ENCODE measurements at regions not wholly inside any gene's neighbourhood (a gene's known extent, or its start where the extent isn't known, plus 50 kb on each side); places are given as distances from the start of the nearest gene placed in this dataset.

DNA sequence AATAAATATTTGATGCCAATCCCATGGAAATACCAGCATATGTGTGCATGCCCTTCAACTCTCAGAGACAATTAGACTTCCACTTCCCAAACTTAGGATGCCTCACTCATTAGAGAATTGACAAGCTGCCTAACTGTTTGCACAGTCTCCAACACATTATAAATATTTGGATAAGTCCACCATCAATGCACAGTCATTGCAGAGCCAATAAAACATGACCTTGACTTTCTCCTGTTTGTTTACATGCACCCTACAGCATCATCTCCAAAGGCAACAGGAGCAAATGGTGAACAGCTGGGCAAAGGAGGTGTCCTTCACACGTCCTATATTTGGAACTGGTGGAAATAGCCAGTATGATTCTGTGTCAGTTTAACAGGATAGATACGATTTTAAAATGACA, 804.4 kb upstream of the RBFOX1 start:
- no peak for DNase-seq (ENCODE audit: low read depth)

DNA sequence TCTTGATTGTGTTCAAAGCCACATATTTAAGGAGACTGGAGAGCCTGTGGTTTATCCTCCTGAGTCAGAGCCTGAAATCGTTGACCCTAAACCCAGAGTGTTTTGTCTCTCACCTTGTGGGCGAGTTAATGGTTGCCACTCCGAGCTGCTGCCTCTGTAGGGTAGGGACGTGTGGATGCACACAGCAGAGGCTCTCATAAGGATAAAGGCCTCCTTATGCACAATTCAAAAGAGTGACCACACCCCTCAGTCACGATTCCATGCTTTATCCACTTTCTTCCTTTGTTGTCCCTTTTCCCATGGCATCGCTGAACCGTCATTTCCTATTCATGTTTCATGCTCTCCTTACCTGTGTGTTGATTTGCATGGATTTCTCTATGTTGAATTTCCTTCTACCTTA, 805.0 kb upstream of the RBFOX1 start:
- no peak for DNase-seq (ENCODE audit: low read depth)

DNA sequence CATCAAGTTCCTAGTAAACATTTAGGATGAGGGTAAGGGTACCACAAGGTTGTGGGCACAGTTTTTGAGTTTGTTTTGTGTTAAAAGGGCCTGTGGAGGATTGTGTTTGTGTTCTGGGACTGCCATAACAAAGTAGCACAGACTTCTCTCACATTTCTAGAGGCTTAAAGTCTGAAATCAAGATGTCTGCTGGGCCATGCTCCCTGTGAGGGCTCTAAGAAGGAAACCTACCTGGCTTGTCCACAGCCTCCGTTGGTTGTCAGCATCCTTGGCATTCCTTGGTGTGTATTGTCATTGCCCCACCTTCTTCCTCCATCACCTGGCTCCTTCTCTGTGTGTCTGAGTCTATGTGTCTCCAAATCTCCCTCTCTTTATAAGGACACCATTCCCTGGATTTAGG, 808.1 kb upstream of the RBFOX1 start:
- DNase-seq (ENCODE audit: low read depth): no peak

DNA sequence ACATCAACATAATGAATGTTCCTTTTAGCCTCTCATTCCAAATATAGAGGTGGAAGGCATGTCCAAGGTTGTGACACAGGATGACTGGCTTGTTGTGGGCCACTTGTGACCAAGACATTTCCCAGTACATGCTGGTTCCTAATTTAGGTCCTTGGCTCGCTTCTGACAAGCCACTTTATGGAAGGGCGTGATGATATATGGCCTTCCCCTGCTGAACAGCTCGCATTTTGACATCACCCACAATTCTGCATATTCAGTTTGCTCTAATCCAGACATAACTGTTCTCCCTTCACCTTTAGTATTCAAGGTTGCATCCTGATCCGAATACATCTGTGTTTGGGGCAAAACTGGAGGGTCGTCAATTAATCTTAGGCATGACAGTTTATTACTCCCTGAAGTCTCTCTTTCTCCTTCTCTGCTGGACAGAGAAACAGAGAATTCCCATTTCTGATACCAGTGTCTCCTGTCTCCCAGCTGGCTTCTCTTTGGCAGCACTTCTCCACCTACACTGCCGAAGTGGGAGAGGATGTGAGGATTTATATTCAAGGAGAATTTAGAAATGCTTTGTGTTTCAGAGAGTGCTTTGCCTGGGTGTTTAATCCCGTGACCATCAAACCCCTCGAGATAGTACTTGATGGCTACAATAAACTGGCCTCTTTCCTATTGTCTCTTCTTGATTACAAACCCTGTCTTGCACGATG, 815.5 kb upstream of the RBFOX1 start:
- no peak for DNase-seq (ENCODE audit: low read depth)

GRCh38 chr16:6512512-6512911, 820.1 kb upstream of the RBFOX1 start:
- no peak for DNase-seq (ENCODE audit: low read depth)

GRCh38 chr16:6510261-6510660, 822.4 kb upstream of the RBFOX1 start:
- no peak for DNase-seq (ENCODE audit: low read depth)

- DNase-seq (ENCODE audit: low read depth): no peak
These were observed 833.2 kb upstream of the RBFOX1 start for GRCh38 chr16:6499413-6499812.

DNA sequence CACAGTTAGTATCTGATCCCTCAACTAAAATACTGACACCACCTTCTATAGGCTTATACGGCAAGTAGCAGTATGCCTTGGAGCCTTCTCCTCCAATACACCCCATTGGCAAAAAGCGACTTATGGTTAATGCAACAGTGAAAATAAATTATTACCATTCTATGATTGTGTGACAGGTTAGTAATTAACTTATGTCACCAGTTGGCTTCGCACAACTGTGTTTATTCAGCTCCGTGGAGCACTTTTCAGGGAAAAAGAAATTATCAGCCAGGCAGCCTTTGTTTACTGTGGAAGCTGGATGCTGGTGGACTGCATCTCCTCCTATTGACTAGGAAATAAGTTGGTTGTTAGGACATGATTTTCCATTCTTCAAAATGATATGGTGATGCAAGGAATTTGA, 833.8 kb upstream of the RBFOX1 start:
- DNase-seq (ENCODE audit: low read depth): no peak

- no peak for DNase-seq (ENCODE audit: low read depth)
These were observed 835.6 kb upstream of the RBFOX1 start for GRCh38 chr16:6496996-6497395.

DNA sequence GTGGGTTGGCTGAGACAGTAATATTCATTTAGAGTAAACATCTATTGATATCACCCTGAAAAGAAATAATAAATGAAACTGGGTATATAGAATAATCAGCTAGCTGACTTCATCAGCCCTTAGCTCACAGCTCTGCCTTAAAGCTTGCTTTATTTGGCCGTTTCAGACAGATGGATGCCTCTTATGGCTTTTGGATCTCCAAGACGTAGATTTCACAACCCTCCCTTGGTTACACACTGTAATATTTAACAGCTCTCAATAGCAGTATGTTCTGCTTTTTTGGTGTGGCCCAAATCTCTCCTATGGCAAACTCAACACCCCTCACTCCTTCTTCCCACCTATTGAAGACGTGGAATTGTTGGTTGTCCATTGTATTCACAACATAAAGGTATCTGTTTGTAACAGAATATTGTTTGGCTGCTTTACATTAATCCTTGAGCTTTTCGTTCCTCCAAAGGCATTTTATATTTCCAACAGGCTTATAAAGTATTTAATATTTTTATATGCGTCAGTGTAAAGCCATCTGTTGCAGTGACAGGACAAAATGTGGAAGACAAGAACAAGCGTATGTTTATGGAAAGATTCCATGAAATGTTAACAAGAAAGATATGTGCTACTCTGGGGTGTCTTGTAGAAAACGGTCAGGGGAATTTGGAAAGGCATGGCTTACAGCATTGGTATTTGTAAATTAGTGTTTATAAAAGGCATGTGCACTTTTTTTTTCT, 837.0 kb upstream of the RBFOX1 start:
- no peak for DNase-seq (ENCODE audit: low read depth)

- DNase-seq (ENCODE audit: low read depth): no peak
These were observed 837.9 kb upstream of the RBFOX1 start for GRCh38 chr16:6494716-6495115.

DNA sequence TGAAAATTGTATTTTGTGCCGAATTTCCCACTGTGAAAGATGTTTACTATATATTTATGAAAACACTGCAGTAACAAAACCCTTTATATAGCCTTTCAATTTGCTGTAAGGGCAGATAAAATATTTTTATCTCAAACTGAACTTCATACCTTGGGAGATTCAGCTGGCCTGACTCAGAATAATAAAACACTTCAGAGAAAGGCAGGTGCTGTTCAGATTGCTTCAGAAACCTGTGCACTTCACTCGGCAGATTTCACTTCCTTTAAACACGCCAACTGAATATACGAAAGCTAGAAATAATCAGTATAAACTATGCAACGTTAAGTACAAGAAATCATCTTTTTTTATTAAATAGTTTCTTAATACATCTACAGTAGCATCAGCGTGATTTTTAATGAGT, 839.1 kb upstream of the RBFOX1 start:
- DNase-seq (ENCODE audit: low read depth): no peak

DNA sequence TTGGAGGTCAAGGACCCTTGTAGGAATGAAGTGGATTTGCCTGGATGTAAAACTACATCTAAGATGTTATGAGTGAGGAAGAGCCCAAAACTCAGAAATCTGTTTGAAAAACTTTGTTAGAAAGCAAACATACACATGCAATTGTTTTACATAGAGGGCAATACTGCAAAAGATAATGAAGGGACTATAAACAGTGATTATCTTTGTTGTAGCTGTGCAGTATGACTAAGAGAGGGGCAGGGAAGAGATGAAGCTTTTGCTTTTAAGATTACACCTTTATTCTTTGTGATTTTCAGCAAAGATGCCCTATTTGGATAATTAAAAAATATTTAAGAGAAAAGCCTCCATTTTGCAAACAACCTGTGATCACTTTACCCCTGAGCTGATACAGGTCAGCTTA, 839.9 kb upstream of the RBFOX1 start:
- no peak for DNase-seq (ENCODE audit: low read depth)

GRCh38 chr16:6484935-6485334, 847.7 kb upstream of the RBFOX1 start:
- peak; percentile 1 for DNase-seq (ENCODE audit: low read depth)

DNA sequence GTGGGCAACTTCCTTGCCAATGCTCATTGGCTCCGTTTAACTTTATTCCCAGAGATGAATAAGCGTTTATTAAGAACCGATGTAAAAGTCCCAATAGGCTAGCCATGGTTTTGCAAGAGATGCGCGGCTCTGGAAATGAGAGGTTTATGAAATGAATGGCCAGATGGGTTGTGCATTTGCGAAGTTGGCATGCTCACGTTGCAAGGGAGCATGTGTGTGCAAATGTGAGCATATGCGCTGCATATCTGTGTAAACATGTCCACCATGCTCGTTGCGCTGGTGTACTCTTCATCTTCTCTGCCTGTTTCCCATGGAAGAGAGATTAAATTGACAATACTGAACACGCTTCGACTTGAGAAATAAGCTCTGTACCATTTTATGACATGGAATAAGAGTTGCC, 848.6 kb upstream of the RBFOX1 start:
- no peak for DNase-seq (ENCODE audit: low read depth)

DNA sequence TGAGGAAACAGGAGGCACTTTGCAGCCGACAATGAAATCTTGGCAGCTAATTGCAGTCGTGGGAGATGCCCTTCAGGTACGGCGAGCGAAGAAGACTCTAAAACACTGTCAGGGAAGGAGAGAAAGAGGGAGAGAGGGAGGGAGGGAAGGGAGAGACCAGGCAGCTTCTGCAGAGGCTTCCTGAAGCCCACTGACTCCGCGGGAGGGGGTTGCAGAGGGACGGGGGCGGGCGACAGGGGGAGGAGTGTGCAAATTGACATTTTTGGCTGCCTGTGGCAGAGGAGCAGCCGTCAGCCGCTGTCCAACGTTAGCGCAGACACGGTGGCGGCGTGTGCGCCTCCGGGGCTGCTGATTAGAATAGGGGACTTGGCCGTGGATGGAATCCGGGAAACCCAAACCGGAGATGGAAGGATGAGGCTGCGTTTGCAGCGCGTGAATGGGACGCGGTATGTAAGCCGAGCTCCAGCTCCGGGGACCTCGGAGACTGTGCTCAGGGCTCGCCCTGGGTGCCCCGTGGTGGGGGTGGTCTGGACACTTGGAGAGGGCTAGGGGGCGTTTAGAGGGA, 849.1 kb upstream of the RBFOX1 start:
- no peak for DNase-seq (ENCODE audit: low read depth)

GRCh38 chr16:6482696-6483468, 849.8 kb upstream of the RBFOX1 start:
- DNase-seq (ENCODE audit: low read depth): no peak

GRCh38 chr16:6481894-6482293, 850.8 kb upstream of the RBFOX1 start:
- no peak for DNase-seq (ENCODE audit: low read depth)

- no peak for DNase-seq (ENCODE audit: low read depth)
These were observed 878.9 kb upstream of the RBFOX1 start for GRCh38 chr16:6453742-6454141.

DNA sequence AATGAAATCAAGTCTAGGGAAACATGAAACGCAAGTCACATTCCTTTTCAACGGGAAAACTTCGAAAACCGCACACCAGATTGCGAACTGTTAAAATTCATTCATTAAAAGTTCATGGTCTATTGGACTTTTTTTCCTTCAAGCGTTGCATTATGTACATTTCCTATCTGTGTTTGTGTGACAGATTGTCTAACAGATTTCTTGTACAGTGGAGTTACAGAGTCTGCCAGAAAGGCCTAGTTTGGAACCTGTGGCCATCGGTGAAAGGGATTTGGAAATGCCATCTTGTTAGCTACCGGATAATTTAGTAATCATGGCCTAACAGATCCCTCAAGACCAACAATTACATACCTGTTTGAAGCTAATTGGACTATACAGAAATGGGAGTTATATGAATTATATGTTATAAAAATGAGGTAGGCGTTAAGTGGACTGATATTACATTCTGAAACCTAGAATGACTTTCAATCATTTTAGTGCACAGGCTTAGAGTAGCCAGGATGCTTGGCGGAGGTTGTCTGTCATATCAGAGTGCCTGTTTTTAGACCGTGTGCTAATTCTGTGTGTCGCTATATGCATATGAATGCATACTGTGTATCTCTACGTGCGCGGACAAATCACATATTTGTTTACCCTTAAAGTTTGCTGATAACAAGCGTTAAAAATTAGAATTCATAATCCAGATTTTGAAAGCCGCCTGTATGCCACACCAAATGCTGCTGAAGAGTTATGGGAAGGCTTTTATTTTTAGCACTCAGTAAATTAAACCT, 885.4 kb upstream of the RBFOX1 start:
- no peak for DNase-seq (ENCODE audit: low read depth)

DNA sequence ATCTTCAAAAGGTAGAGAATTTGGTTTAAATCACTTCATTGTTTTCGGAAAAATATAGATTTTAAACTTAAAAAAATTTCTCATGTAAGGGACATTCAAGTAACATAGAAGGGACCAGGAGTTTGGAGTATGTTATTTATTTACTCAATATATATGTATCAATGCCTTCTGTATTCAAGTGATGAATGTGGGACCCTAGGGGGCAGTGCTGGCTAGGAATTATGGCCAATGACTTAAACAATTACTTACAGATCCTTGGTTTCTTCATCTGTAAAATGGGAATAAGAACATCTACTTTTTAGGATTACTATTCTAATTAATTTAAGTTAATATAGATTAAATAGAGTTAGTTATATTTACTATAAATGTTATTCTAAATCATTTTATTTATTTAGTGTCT, 886.3 kb upstream of the RBFOX1 start:
- DNase-seq (ENCODE audit: low read depth): peak; percentile 5
